Keratinocyte (primary cell): ENCODE measurements at regions not wholly inside any gene's neighbourhood (a gene's known extent, or its start where the extent isn't known, plus 50 kb on each side); places are given as distances from the start of the nearest gene placed in this dataset.

Experiments
- DNase-seq: peaks from one replicate; pipeline ENCODE4 v3.0.0-alpha.2; 2011; ENCODE audit warnings: low read depth, missing footprints, low spot score
- FAIRE-seq: peaks from 2 replicates; lab custom pipeline; 2011; peaks lifted over from hg19 to GRCh38; lab: Jason Lieb, UNC
- H2AFZ ChIP-seq: 2 replicates; pipeline ENCODE4 v1.6.0; 2012; ENCODE audit warnings: low read length, control low read depth, inconsistent platforms; ENCODE audit not compliant: control insufficient read depth
- H3K27ac ChIP-seq: 2 replicates; pipeline ENCODE4 v1.5.1; 2011; ENCODE audit warnings: low read length; ENCODE audit not compliant: control insufficient read depth, insufficient read depth
- H3K27me3 ChIP-seq: 3 replicates; pipeline ENCODE4 v1.6.0; 2011; ENCODE audit warnings: low read length; ENCODE audit not compliant: control insufficient read depth, insufficient read depth; ENCODE audit errors: extremely low read depth
- H3K36me3 ChIP-seq, 2 experiments: 2 replicates in 1 of 2; 3 replicates in 1 of 2; pipeline ENCODE4 v1.5.1; 2011; ENCODE audit warnings: low read length in 2 of 2, mild to moderate bottlenecking in 1 of 2; ENCODE audit not compliant: control insufficient read depth in 2 of 2, insufficient read depth in 2 of 2; ENCODE audit errors: extremely low read depth in 1 of 2
- H3K4me1 ChIP-seq: 3 replicates; pipeline ENCODE4 v1.5.1; 2011; ENCODE audit warnings: low read length; ENCODE audit not compliant: control insufficient read depth, insufficient read depth; ENCODE audit errors: extremely low read depth
- H3K4me2 ChIP-seq: 3 replicates; pipeline ENCODE4 v1.6.0; 2011; ENCODE audit warnings: low read depth, low read length; ENCODE audit not compliant: control insufficient read depth, insufficient read depth; ENCODE audit errors: extremely low read depth
- H3K4me3 ChIP-seq, 3 experiments: fragments of 200-600 bp in 1 of 3; sonication (generic) in 1 of 3; 2 replicates in 2 of 3; 3 replicates in 1 of 3; pipeline ENCODE4 v1.5.1; 2011 to 2016; ENCODE audit warnings: low read length in 3 of 3, mild to moderate bottlenecking in 3 of 3, control low read depth in 2 of 3, inconsistent platforms in 1 of 3, low read depth in 1 of 3, mixed read lengths in 1 of 3, mixed run types in 1 of 3, moderate library complexity in 1 of 3; ENCODE audit not compliant: control insufficient read depth in 2 of 3, insufficient read depth in 2 of 3; ENCODE audit errors: extremely low read depth in 1 of 3
- H3K79me2 ChIP-seq: 2 replicates; pipeline ENCODE4 v1.6.0; 2012; ENCODE audit warnings: low read length; ENCODE audit not compliant: control insufficient read depth, insufficient read depth
- H3K9ac ChIP-seq: 3 replicates; pipeline ENCODE4 v1.6.0; 2011; ENCODE audit warnings: low read length; ENCODE audit not compliant: control insufficient read depth, insufficient read depth; ENCODE audit errors: extremely low read depth
- H3K9me1 ChIP-seq: 3 replicates; pipeline ENCODE4 v1.6.0; 2011; ENCODE audit warnings: low read length; ENCODE audit not compliant: control insufficient read depth, insufficient read depth; ENCODE audit errors: extremely low read depth
- H3K9me3 ChIP-seq: 2 replicates; pipeline ENCODE4 v1.5.1; 2012; ENCODE audit warnings: low read depth, low read length; ENCODE audit not compliant: control insufficient read depth
- H4K20me1 ChIP-seq: 3 replicates; pipeline ENCODE4 v1.6.0; 2011; ENCODE audit warnings: low read length; ENCODE audit not compliant: control insufficient read depth, insufficient read depth; ENCODE audit errors: extremely low read depth
- EZH2 ChIP-seq: IDR thresholded peaks from one replicate; pipeline ENCODE4 v1.6.1; 2012; ENCODE audit warnings: inconsistent platforms, mild to moderate bottlenecking, low read length, moderate library complexity
- dilution Hi-C: fragments of 300-500 bp; cut with MboI; formaldehyde crosslinking; loops from one replicate; pipeline ENCODE4 v1.7.0; 2020; ENCODE audit warnings: low sequenced_read_pairs; ENCODE audit not compliant: extremely low pct_ligation_motif_present
- TF ChIP-seq, protein P1 (sequence below), 3 experiments: IDR thresholded peaks in 1 of 3; conservative IDR thresholded peaks in 1 of 3; optimal IDR thresholded peaks in 1 of 3; 2 replicates in 2 of 3; 3 replicates in 1 of 3; pipeline versions ENCODE3 to v1.5.1; 2011; ENCODE audit warnings: low read length in 3 of 3, mild to moderate bottlenecking in 3 of 3, moderate library complexity in 2 of 3, control low read depth in 1 of 3, inconsistent platforms in 1 of 3; ENCODE audit not compliant: insufficient read depth in 2 of 3; ENCODE audit errors: extremely low read depth in 1 of 3

DNA sequence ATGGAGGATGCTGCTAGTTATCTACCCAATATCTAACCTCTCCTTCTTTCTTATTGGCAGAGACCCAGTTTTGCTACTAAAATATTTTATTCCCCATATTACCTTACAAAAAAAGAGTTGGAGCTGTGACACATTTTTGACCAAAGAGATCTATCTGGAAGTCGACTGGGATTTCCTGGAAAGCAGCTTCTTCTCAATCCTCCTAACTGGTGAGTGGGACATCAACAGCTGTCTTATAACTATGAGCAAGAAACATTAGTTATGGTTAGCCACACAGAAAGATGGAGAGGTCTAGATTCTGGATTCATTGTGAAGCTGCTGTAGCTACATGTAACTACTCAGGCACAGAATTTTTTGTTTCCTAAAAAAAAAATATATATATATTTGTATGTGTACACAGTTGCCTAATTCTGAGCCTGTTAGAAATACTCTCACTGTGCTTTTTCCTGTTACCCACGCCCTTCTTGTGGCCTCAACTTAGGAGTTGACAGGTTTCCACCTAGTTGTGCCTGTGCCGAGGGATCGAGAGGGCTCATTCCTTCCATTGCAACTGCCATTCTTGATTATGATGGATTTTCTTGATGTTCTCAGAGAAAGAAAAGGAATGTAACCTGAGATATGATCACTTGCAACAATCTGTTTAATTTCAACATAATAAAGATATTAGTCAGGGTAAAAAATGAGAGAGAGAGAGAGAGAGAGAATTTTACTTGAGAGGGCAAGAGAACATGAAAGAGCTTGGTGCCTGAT is 142.0 kb downstream of the SLC17A6 start:
- H3K27me3 ChIP-seq = no peaks in the 10 kb centered on the region
- no peak overlapping the region for H3K27ac ChIP-seq
- dilution Hi-C loops = no loop called here
- H3K4me2 ChIP-seq = no peak overlapping the region
- no peaks in the 10 kb centered on the region for H3K4me1 ChIP-seq
- TF ChIP-seq, protein P1, sequence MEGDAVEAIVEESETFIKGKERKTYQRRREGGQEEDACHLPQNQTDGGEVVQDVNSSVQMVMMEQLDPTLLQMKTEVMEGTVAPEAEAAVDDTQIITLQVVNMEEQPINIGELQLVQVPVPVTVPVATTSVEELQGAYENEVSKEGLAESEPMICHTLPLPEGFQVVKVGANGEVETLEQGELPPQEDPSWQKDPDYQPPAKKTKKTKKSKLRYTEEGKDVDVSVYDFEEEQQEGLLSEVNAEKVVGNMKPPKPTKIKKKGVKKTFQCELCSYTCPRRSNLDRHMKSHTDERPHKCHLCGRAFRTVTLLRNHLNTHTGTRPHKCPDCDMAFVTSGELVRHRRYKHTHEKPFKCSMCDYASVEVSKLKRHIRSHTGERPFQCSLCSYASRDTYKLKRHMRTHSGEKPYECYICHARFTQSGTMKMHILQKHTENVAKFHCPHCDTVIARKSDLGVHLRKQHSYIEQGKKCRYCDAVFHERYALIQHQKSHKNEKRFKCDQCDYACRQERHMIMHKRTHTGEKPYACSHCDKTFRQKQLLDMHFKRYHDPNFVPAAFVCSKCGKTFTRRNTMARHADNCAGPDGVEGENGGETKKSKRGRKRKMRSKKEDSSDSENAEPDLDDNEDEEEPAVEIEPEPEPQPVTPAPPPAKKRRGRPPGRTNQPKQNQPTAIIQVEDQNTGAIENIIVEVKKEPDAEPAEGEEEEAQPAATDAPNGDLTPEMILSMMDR (optimal IDR thresholded peaks at IDR 0.05 in 1 of 3, IDR thresholded peaks at IDR 0.05 in 1 of 3, conservative IDR thresholded peaks at IDR 0.05 in 1 of 3; ENCODE audit: extremely low read depth in 1 of 3, insufficient read depth in 2 of 3, low read length in 3 of 3) = no peak
- TF ChIP-seq EZH2 = no peak
- no peaks in the 10 kb centered on the region for H3K9me3 ChIP-seq
- H2AFZ ChIP-seq = no peak overlapping the region
- H3K9ac ChIP-seq = no peak overlapping the region
- DNase-seq (no peak), FAIRE-seq (no peak)
- no peak overlapping the region for H3K4me3 ChIP-seq
- no peaks in the 10 kb centered on the region for H3K79me2 ChIP-seq
- H3K9me1 ChIP-seq = no peaks in the 10 kb centered on the region
- no peaks in the 10 kb centered on the region for H3K36me3 ChIP-seq
- no peaks in the 10 kb centered on the region for H4K20me1 ChIP-seq

DNA sequence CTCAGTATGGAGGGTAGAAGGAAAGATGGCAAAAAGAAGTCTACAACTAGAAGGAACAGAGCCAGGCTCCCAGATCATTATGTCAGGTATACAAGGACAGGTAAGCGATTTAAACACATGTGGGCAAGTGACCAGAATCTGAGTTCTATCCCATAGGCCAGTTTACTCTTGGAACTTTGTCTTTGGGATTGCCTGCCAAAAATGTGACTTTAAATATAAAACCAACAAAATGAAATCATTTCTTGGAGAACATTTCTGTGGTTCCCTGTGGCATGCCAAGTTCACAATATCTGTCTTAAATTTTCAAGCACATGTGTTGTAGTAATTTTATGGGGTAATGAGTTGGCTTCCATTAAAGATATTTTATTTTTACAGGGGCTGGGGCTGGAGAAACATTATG is 141.0 kb downstream of the SLC17A6 start:
- FAIRE-seq = no peak
- DNase-seq = no peak
- H3K9me3 ChIP-seq = no peaks in the 10 kb centered on the region
- H3K27ac ChIP-seq = no peak overlapping the region
- no peak overlapping the region for H3K4me3 ChIP-seq
- H3K27me3 ChIP-seq = no peaks in the 10 kb centered on the region
- H3K9me1 ChIP-seq = no peaks in the 10 kb centered on the region
- no peak overlapping the region for H3K4me2 ChIP-seq
- no peaks in the 10 kb centered on the region for H3K79me2 ChIP-seq
- no peak overlapping the region for H2AFZ ChIP-seq
- no peaks in the 10 kb centered on the region for H4K20me1 ChIP-seq
- no peak for TF ChIP-seq EZH2
- TF ChIP-seq, protein P1 (optimal IDR thresholded peaks at IDR 0.05 in 1 of 3, IDR thresholded peaks at IDR 0.05 in 1 of 3, conservative IDR thresholded peaks at IDR 0.05 in 1 of 3; ENCODE audit: extremely low read depth in 1 of 3, insufficient read depth in 2 of 3, low read length in 3 of 3) = no peak
- no peak overlapping the region for H3K9ac ChIP-seq
- no peaks in the 10 kb centered on the region for H3K4me1 ChIP-seq
- H3K36me3 ChIP-seq = no peaks in the 10 kb centered on the region
- dilution Hi-C loops = no loop called here
